Mesendoderm (in vitro differentiated cells): ENCODE measurements at regions not wholly inside any gene's neighbourhood (a gene's known extent, or its start where the extent isn't known, plus 50 kb on each side); places are given as distances from the start of the nearest gene placed in this dataset.

Experiments used
- DNase-seq: peaks from one replicate; pipeline ENCODE4 v3.0.0; 2013
- H2AK5ac ChIP-seq: 2 replicates; pipeline ENCODE4 v1.6.1; 2013; ENCODE audit warnings: low read length, inconsistent platforms
- H2BK120ac ChIP-seq: 2 replicates; pipeline ENCODE4 v1.6.1; 2013; ENCODE audit warnings: low read depth, mild to moderate bottlenecking, low read length, moderate library complexity, mixed read lengths
- H2BK15ac ChIP-seq: replicated peaks from 2 replicates; pipeline ENCODE4 v1.6.1; 2013; ENCODE audit warnings: low read depth, mild to moderate bottlenecking, moderate library complexity
- H2BK5ac ChIP-seq: 2 replicates; pipeline ENCODE4 v1.6.1; 2013; ENCODE audit warnings: low read length, inconsistent platforms
- H3K18ac ChIP-seq: 2 replicates; pipeline ENCODE4 v1.6.1; 2013; ENCODE audit warnings: mild to moderate bottlenecking, low read length, mixed read lengths
- H3K23ac ChIP-seq: one replicate; pipeline ENCODE4 v1.6.1; 2013; ENCODE audit warnings: low read length
- H3K27ac ChIP-seq: 2 replicates; pipeline ENCODE4 v1.5.1; 2013; ENCODE audit warnings: low read depth, mild to moderate bottlenecking, inconsistent platforms, low read length, moderate library complexity
- H3K27me3 ChIP-seq: 2 replicates; pipeline ENCODE4 v1.6.1; 2013; ENCODE audit warnings: low read length, control low read depth, mild to moderate bottlenecking, inconsistent platforms; ENCODE audit not compliant: insufficient read depth, poor library complexity
- H3K36me3 ChIP-seq: 2 replicates; pipeline ENCODE4 v1.6.1; 2013; ENCODE audit warnings: low read length, inconsistent platforms; ENCODE audit not compliant: control insufficient read depth, insufficient read depth
- H3K4ac ChIP-seq: one replicate; pipeline ENCODE4 v1.6.1; 2013; ENCODE audit warnings: low read depth, mild to moderate bottlenecking, low read length, moderate library complexity
- H3K4me1 ChIP-seq: 2 replicates; pipeline ENCODE4 v1.6.1; 2013; ENCODE audit warnings: low read depth, low read length, inconsistent platforms; ENCODE audit not compliant: control insufficient read depth
- H3K4me2 ChIP-seq: 2 replicates; pipeline ENCODE4 v1.6.1; 2013; ENCODE audit warnings: low read length
- H3K4me3 ChIP-seq: 2 replicates; pipeline ENCODE4 v1.5.1; 2013; ENCODE audit warnings: mild to moderate bottlenecking, low read length
- H3K56ac ChIP-seq: one replicate; pipeline ENCODE4 v1.6.1; 2013; ENCODE audit warnings: low read length
- H3K79me1 ChIP-seq: 2 replicates; pipeline ENCODE4 v1.6.1; 2013; ENCODE audit warnings: low read length, inconsistent platforms
- H3K79me2 ChIP-seq: 2 replicates; pipeline ENCODE4 v1.6.1; 2013; ENCODE audit warnings: mild to moderate bottlenecking, low read length; ENCODE audit not compliant: control insufficient read depth, insufficient read depth
- H3K9ac ChIP-seq: 2 replicates; pipeline ENCODE4 v1.6.1; 2013; ENCODE audit warnings: low read length, inconsistent platforms
- H4K5ac ChIP-seq: one replicate; pipeline ENCODE4 v1.6.1; 2013; ENCODE audit warnings: low read length
- H4K8ac ChIP-seq: one replicate; pipeline ENCODE4 v1.6.1; 2013; ENCODE audit warnings: low read depth, mild to moderate bottlenecking, control low read depth, low read length, moderate library complexity
- WGBS: extraction: QIAGEN DNeasy Blood & Tissue Kit; methylation state at CpG from one replicate; pipeline ENCODE4 v1.1.7; 2013; ENCODE audit warnings: low lambda C conversion rate, missing lambda C conversion rate; ENCODE audit not compliant: insufficient coverage; ENCODE audit errors: extremely low coverage; 5-methylcytosine and 5-hydroxymethylcytosine counted together

DNA sequence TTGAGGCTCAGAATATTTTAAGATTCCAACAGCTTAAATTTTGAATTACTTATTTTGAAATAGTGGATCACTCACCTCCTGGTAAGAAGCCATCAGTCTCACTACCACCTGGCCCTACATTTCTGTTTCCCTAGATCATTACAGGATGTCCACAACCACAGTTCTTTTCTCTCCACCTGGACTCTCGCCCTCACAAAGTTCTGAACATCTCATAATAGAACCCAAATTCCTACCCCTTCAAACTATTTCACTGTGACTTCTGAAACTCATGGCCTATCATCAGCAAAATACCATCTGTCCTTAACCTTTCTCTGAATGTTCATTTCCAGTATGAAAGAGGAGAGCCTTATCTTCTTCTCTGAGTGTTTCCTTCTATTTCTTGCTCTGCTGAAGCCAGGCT lies 299.2 kb upstream of the MGAT5 start:
- Histone ChIP-seq H3K4me3 (no peak overlapping the region), H3K79me2 (no peaks in the 10 kb centered on the region), H3K56ac (no peak overlapping the region), H3K79me1 (no peaks in the 10 kb centered on the region), H3K36me3 (no peaks in the 10 kb centered on the region), H3K27ac (no peak overlapping the region), H3K23ac (no peak overlapping the region), H2AK5ac (no peak overlapping the region), H3K4ac (no peak overlapping the region), H4K5ac (no peak overlapping the region), H3K4me1 (no peaks in the 10 kb centered on the region), H2BK5ac (no peak overlapping the region), H2BK15ac (no peak overlapping the region), H3K4me2 (no peak overlapping the region), H3K18ac (no peak overlapping the region), H3K27me3 (no peaks in the 10 kb centered on the region), H4K8ac (no peak overlapping the region), H2BK120ac (no peak overlapping the region), H3K9ac (no peak overlapping the region)
- DNase-seq, result no peak
- no CpG with 5 or more reads among the region's 1 CpG for WGBS

DNA sequence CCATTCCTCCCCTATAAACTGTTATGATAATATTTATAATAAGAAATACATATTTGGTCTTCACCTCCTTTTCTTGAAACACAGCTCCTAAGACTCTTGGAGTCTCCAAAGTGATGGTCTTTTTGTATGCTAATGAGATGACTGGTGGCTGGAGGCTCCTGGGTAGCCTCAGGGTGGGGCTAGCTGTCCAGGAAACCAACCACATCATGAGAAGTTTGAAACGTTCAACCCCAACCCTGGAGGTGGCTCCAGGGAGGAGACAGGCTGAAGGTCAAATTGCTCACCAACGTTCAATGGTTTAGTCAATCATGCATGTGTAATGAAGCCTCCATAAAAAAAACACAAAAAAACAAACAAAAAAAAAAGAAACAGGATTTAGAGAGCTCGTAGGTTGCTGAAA lies 298.7 kb upstream of the MGAT5 start:
- H3K23ac ChIP-seq, result no peak overlapping the region
- WGBS, result no CpG with 5 or more reads among the region's 3 CpGs
- no peaks in the 10 kb centered on the region for H3K4me1 ChIP-seq

DNA sequence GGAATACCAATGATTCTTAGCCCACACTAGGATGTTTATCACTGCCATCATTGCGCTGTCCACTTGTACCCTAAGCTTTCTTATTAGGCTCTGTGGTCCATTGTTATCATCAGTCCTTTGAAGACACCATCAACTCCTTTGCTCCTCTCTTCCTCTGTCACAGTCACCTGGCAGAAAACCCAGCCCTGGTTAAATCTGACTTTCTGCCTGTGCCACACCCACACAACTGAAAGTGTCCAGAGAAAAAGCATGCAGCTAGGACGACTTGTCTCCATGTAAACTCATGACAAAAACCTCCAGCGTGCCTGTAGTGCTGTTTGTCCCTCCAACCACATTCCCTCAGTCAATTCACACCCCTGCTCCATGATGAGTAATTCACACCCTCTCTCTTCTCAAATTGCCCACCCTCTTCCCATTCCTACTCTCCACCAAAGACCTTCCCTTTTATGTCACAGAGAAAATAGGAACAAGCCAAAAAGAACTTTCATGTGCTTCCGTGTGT lies 297.4 kb upstream of the MGAT5 start:
- no peak overlapping the region for H3K27ac ChIP-seq
- no peaks in the 10 kb centered on the region for H3K79me1 ChIP-seq
- no peak overlapping the region for H3K4me2 ChIP-seq
- H2BK120ac ChIP-seq, result no peak overlapping the region
- H4K8ac ChIP-seq, result no peak overlapping the region
- H2AK5ac ChIP-seq, result no peak overlapping the region
- H3K9ac ChIP-seq, result no peak overlapping the region
- H3K4me1 ChIP-seq, result no peaks in the 10 kb centered on the region
- no peak overlapping the region for H4K5ac ChIP-seq
- H2BK5ac ChIP-seq, result no peak overlapping the region
- H3K36me3 ChIP-seq, result no peaks in the 10 kb centered on the region
- WGBS, result no CpG with 5 or more reads among the region's 4 CpGs
- no peaks in the 10 kb centered on the region for H3K79me2 ChIP-seq
- H2BK15ac ChIP-seq, result no peak overlapping the region
- H3K4ac ChIP-seq, result no peak overlapping the region
- H3K23ac ChIP-seq, result no peak overlapping the region
- DNase-seq, result peak; percentile 40
- no peak overlapping the region for H3K56ac ChIP-seq
- H3K18ac ChIP-seq, result no peak overlapping the region
- no peaks in the 10 kb centered on the region for H3K27me3 ChIP-seq
- no peak overlapping the region for H3K4me3 ChIP-seq

More for the DNA sequence above, 298.7 kb upstream of the MGAT5 start:
- Histone ChIP-seq H2AK5ac (no peak overlapping the region), H2BK15ac (no peak overlapping the region), H3K27me3 (no peaks in the 10 kb centered on the region), H3K79me2 (no peaks in the 10 kb centered on the region), H2BK120ac (no peak overlapping the region), H3K18ac (no peak overlapping the region), H4K8ac (no peak overlapping the region), H3K4me3 (no peak overlapping the region), H3K79me1 (no peaks in the 10 kb centered on the region), H3K36me3 (no peaks in the 10 kb centered on the region), H3K4me2 (no peak overlapping the region), H3K27ac (no peak overlapping the region), H3K4ac (no peak overlapping the region), H2BK5ac (no peak overlapping the region), H3K9ac (no peak overlapping the region), H4K5ac (no peak overlapping the region), H3K56ac (no peak overlapping the region)
- DNase-seq, result peak; percentile 18

DNA sequence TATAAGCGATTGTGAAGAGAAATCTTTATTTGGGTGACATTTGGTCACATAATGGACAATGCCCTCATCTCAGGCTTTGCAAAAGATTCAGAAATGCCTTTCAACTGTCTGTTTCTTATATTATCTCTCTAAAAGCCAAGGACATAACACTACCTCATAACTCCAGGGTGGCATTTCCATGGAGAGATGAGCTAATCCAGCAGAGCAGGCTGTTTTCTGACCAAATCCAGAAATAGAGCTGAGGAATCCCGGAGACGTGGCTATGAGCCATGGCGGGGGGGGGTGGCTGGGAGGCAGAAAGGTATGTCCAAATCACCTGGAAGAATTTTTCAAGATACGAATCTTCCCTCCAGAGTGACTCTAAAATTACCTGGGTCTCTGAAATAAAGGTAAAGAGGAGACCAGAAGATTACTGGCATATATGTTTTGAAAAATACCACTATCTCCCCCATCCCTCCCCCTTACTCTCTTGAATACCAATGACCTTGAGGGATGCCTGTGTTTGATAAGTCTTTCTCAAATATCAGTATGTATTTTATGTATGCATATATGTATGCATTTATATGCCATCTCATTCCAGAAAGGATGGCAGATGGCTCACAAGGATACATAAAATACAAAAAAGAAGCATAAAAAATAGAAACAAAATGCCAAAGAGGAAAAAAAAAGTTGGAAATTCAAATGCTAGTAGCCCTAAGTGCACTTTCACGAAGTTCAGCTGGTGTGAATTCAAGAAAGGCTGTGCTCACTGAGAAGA lies 296.0 kb upstream of the MGAT5 start:
- Histone ChIP-seq H4K5ac (no peak overlapping the region), H3K18ac (no peak overlapping the region), H3K23ac (no peak overlapping the region), H2BK5ac (no peak overlapping the region), H3K36me3 (no peaks in the 10 kb centered on the region), H2BK15ac (no peak overlapping the region), H3K4ac (no peak overlapping the region), H3K4me2 (no peak overlapping the region), H3K79me1 (no peaks in the 10 kb centered on the region), H3K79me2 (no peaks in the 10 kb centered on the region), H3K4me3 (no peak overlapping the region), H4K8ac (no peak overlapping the region), H2AK5ac (no peak overlapping the region), H3K56ac (no peak overlapping the region), H3K4me1 (no peaks in the 10 kb centered on the region), H2BK120ac (no peak overlapping the region), H3K9ac (no peak overlapping the region), H3K27me3 (no peaks in the 10 kb centered on the region), H3K27ac (no peak overlapping the region)
- WGBS, result no CpG with 5 or more reads among the region's 6 CpGs
- DNase-seq, result no peak

DNA sequence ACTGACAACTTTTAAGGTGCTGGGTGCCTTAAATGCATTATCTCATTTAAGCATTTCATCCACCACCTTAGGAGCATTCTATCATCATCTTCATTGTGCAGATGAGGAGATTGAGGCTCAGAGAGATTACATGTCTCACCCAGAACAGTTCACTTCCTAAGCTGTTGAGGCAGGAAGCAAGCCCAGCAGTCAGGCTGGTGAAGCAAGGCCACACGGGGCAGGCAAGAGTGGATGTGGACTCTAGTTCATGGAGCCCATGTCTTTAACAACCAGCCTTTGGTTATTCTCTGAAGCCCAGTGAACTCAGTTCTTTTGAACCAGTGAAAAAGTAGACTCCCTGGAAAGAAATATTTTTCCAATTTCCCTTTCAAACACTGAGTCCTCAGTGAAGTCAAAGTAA lies 294.8 kb upstream of the MGAT5 start:
- no CpG with 5 or more reads among the region's 1 CpG for WGBS
- H4K5ac ChIP-seq, result no peak overlapping the region

More for the DNA sequence above, 294.8 kb upstream of the MGAT5 start:
- H4K8ac ChIP-seq, result no peak overlapping the region
- H3K4me3 ChIP-seq, result no peak overlapping the region
- no peak overlapping the region for H2BK15ac ChIP-seq
- no peaks in the 10 kb centered on the region for H3K27me3 ChIP-seq
- peak; percentile 16 for DNase-seq
- H3K4ac ChIP-seq, result no peak overlapping the region
- no peak overlapping the region for H3K23ac ChIP-seq
- no peak overlapping the region for H2BK5ac ChIP-seq
- no peak overlapping the region for H3K27ac ChIP-seq
- H3K4me1 ChIP-seq, result no peaks in the 10 kb centered on the region
- no peaks in the 10 kb centered on the region for H3K36me3 ChIP-seq
- H3K79me2 ChIP-seq, result no peaks in the 10 kb centered on the region
- H3K18ac ChIP-seq, result no peak overlapping the region
- no peak overlapping the region for H2AK5ac ChIP-seq
- H3K4me2 ChIP-seq, result no peak overlapping the region
- no peak overlapping the region for H3K56ac ChIP-seq
- no peak overlapping the region for H3K9ac ChIP-seq
- no peak overlapping the region for H2BK120ac ChIP-seq
- H3K79me1 ChIP-seq, result no peaks in the 10 kb centered on the region
